GM18858 (cell line): ENCODE measurements at regions not wholly inside any gene's neighbourhood (a gene's known extent, or its start where the extent isn't known, plus 50 kb on each side); places are given as distances from the start of the nearest gene placed in this dataset.

Experiments
- ATAC-seq: cut with Tn5 transposase; IDR thresholded peaks from one replicate; pipeline ENCODE4 v1.9.1; 2021; ENCODE audit not compliant: unreplicated experiment

- no peak for ATAC-seq
These were observed 95.8 kb upstream of the TGFBR2 start for GRCh38 chr3:30510596-30510995.

GRCh38 chr3:30511524-30512251, 94.7 kb upstream of the TGFBR2 start:
- no peak for ATAC-seq

DNA sequence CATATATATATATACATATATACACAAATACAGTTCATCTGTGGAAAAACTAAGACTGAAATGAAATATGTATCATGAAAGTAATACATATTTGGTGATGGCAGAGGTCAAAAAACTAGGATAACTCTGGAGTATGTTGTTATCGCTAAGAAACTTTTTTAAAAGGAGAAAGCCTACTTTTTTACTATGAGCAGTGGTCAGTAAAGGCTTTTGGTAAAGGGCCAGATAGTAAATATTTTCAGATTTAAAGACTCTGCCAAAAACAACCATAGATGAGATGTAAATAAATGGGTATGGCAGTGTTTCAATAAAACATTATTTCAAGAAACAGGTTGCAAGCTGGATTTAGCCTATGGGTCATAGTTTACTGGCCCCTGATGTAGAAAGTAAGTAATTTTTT, 93.8 kb upstream of the TGFBR2 start:
- ATAC-seq: no peak

DNA sequence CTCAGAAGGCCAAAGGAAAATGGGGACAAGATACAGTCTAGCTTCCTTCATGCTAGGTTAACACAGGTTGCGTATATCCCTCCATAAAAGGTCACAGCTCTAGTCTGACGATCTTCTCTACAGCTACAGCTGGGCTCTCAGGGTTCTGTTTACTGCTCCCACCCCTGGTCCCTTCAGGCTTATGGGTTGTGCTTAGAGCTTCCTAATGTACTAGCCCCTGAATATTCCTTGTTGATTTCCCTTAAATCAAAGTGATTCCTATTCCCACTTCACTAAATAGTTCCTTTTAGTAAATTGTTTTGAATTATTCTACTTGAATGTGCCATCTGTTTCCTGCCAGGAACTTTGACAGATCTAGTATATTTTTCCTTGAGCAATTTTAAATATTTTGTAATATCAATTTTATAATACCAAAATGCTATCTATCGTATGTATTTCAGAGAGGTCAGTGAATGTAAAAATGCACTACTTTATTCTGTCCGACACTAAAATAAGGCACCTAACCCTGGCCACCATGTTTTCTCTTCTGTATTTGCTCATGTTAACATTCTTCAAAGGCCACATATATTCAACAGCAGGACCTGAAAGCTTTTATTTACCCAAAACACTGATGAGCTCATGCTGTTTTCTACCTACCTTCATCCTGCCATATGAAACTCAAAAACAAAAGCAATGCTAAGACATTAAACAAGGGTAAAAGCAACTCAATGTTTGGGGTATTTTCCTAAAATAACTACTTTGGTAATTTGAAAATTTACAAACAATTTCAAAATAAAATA, 92.8 kb upstream of the TGFBR2 start:
- no peak for ATAC-seq

DNA sequence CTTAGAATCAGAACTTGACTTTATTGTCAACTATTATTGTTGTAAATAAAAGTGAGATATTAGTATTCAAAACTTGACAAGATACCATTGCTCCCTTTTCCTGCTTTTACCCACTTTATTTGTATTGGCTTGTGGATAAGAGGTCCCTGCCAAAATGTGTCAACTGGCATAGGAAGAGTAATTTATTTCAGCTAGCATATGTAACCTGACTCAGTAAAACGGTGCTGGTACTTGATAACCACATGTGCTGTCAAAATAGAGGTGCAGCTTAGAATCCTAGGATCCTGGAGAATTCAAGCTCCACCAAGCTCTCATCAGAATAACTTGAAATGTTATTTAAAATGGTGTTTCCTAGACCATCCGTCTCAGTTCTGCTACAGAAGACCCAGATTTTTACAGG, 90.2 kb upstream of the TGFBR2 start:
- no peak for ATAC-seq

DNA sequence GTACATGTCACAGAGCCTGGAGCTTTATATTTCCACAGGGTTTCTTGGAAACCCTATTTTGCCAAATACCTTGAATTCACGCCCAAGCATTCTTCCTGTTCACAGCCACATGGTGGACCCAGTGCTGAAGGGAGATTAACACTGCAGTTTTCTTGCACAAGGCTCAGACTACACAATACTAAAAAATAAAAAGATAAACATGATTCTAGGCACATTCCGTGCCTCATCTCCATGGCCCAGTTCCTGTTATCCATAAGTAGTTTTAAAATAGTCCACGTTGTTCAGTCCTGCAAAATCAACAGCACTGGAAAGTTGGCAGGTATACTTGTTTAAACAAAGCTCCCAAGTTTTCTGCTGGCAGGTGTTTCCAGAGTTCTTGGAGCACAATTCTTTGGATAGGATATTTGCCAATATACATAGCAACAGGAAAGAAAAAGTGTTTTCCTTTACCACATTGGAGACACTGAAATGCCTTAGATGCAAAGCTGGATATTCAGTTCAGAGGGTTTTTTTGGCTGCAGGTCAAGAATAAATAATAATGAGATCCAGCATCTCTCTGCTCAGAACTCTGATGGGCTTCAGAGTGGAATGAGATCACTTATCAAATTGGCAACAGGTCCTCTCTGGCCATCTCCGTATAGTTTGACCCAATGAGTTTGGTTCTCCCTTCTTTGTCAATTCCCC, 88.1 kb upstream of the TGFBR2 start:
- ATAC-seq: no peak

- ATAC-seq: no peak
These were observed 87.5 kb upstream of the TGFBR2 start for GRCh38 chr3:30518872-30519271.

GRCh38 chr3:30520699-30521098, 85.7 kb upstream of the TGFBR2 start:
- ATAC-seq: no peak

- no peak for ATAC-seq
These were observed 85.2 kb upstream of the TGFBR2 start for GRCh38 chr3:30521156-30521715.

GRCh38 chr3:30522476-30522875, 83.9 kb upstream of the TGFBR2 start:
- ATAC-seq: no peak

- ATAC-seq: no peak
These were observed 83.0 kb upstream of the TGFBR2 start for GRCh38 chr3:30523366-30523765.

GRCh38 chr3:30524357-30525040, 81.9 kb upstream of the TGFBR2 start:
- ATAC-seq: no peak

- ATAC-seq: no peak
These were observed 80.4 kb upstream of the TGFBR2 start for GRCh38 chr3:30526031-30526430.

- ATAC-seq: no peak
These were observed 79.2 kb upstream of the TGFBR2 start for GRCh38 chr3:30527186-30527585.

DNA sequence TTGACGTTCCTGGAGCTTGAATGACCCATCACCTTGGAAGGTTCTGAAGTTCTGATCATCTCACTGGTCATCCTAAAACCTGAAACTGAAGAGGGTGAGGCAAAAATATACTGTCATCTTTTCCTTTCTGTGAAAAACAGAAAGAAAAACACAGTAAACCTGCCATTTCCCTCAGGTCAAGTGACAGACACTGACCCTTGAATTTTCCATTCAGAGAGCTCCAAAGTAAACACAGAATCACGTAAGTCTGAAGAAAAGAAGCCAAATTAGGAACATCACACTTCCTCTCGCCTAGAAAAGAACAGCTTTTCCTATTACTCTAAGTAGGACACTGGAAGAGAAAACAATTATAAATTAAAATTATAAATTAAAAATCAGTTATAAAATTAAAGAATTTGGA, 78.7 kb upstream of the TGFBR2 start:
- no peak for ATAC-seq

- ATAC-seq: no peak
These were observed 76.3 kb upstream of the TGFBR2 start for GRCh38 chr3:30530084-30530483.

DNA sequence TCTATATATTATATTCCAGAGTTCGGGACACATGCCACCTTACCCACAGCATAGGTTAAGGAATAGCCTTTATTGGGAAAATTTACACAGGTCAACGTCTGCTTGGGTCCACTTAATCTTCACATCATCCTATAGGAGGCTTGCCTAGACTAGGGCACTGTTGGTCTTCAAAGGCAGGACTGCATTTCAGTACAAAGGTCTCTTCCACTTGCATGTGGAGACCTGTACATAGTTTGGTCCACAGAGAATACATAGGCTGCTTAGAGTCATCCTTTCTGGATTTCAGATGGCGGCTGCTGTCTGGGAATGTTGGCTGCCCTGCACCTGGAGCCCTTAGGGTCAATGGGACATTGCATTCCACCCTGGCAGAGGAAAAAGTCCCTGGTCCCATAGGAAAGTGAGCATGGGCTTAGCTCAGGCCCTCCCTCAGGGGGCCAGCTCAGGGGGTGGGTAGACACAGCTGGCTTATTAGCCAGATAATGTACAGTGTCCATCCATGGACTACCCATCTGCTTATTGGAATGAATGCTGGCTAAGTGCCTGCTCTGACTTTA, 75.3 kb upstream of the TGFBR2 start:
- ATAC-seq: no peak

DNA sequence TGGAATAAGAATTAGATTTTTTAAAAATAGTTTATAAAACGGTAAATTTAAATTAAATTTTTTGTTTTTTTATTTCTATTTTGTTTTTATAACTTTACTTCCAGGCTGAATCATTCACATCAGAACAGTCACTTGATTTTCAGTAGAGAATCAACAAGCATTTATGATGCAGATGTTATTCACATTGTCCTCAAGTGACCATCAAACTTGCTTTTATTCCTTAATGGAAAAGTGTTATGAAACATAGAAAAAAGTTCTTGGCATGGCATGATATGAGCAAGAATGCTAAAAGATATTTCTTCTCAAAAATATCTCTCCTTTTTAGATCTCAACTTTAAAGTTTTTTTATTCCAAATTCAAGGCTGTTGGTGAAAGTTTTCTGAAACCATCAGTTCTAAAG, 70.9 kb upstream of the TGFBR2 start:
- no peak for ATAC-seq

GRCh38 chr3:30538791-30539190, 67.6 kb upstream of the TGFBR2 start:
- no peak for ATAC-seq

DNA sequence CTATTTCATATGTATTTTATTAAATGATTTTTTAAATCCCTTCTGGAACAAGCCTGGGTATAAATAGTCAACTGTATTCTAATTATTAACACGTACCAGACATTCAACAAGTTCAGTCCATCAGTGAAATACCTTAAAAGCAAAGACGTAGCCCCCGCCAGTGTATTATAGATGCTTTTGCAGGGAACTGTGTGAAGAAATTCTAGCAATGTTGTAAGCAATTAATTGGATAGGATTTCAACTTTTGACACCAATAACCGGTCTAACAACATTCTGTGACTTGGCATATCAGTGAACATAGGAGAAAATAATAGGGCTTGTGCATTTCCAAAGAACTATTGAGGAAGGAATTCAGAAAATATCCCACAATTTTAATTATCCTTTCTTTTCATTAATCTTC, 67.2 kb upstream of the TGFBR2 start:
- ATAC-seq: no peak

DNA sequence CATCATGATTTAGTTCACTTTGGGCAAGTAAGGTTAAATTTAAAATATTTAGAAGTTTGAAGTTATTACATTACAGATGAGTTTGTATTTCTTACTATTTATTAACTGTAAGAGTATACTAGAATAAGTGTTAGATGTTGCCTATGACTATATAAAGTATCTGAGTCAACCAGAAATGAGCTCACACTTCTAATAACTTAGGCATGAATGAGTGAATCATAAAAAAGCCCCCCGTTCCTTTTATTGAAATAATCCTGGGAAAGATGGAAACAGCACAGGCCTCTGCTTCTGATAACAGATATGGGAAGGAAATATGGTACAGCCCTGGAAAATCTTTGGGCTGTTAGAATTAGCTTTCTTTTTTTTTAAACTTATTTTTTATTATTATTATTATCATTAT, 66.6 kb upstream of the TGFBR2 start:
- no peak for ATAC-seq
